ENCODE measurements at regions not wholly inside any gene's neighbourhood (a gene's known extent, or its start where the extent isn't known, plus 50 kb on each side); places are given as distances from the start of the nearest gene placed in this dataset.

DNA sequence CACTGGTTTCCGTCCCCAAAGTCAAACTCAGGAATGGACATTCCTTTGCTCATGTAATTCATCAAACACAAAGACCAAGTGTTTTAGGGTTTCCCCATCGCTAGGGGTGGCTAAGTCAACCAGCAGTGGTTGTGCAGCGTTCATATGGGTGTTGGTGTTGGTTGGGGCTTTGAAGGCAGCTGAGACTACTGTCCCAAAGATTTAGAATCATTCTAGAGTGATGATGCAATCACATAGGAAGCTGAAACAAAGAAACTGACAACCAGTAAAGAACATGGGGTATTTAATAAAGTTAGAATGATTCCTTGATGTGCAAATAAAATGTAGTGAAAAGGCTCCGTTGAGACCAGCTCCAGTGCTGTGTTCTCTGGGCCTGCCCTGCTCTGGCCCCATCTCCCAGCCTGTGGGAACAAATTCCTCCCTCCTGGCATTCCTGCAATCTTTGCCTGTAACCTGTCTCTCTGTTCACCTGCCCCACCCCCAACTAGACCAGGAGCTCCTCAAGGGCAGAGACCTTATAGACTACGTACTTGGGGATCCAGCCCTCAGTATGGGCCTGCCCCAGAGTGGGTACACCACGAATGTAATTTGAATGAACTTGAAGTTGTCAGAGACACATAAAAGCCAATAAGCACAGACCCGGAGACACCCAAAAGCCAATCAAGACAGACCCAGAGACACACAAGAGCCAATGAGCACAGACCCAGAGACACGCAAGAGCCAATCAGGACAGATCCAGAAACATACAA, 191.7 kb upstream of the TWIST2 start:
- H3K4me3 Mint-ChIP-seq = no peak overlapping the region
- intact Hi-C loops (cut with micrococcal nuclease) = no loop called here
- no peaks in the 10 kb centered on the region for H3K36me3 Mint-ChIP-seq
- peaks cover under 1% of the 10 kb centered on the region for H3K9me3 Mint-ChIP-seq
- peaks cover 7% of the 10 kb centered on the region for H3K27me3 Mint-ChIP-seq
- ChIA-PET CTCF (no interaction called here), POLR2A (no interaction called here)
- H3K27ac Mint-ChIP-seq = no peak overlapping the region
- DNase-seq = no peak
- no peaks in the 10 kb centered on the region for H3K4me1 Mint-ChIP-seq (ENCODE audit: low read depth)

- ChIA-PET POLR2A (no interaction called here), CTCF (no interaction called here)
- intact Hi-C loops (cut with micrococcal nuclease) = no loop called here
- Mint-ChIP-seq H3K4me1 (ENCODE audit: low read depth) (no peaks in the 10 kb centered on the region), H3K27me3 (peaks cover 4% of the 10 kb centered on the region), H3K4me3 (no peak overlapping the region), H3K36me3 (no peaks in the 10 kb centered on the region), H3K9me3 (peaks cover 2% of the 10 kb centered on the region), H3K27ac (no peak overlapping the region)
- DNase-seq = no peak
Measured at GRCh38 chr2:238657132-238658053, 190.5 kb upstream of the TWIST2 start.

DNA sequence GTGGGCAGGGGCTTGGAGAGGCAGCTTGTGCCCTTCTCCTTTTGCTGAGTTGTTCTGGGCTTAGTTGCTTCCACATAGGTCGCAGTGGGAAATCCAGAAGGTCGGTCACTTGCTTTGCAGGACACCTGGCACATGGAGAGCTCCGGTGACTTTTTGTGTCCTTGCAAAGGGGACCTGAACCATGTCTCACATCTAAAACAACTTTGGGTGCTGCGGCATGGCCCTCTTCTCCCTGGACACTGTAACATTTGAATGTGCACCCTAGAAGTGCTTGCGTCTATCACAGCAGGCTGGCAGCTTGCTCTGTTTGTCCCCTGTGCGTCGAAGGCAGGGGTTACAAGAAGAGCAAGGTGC, 189.9 kb upstream of the TWIST2 start:
- CTCF ChIA-PET = no interaction called here
- intact Hi-C loops (cut with micrococcal nuclease) = no loop called here
- DNase-seq = no peak

DNA sequence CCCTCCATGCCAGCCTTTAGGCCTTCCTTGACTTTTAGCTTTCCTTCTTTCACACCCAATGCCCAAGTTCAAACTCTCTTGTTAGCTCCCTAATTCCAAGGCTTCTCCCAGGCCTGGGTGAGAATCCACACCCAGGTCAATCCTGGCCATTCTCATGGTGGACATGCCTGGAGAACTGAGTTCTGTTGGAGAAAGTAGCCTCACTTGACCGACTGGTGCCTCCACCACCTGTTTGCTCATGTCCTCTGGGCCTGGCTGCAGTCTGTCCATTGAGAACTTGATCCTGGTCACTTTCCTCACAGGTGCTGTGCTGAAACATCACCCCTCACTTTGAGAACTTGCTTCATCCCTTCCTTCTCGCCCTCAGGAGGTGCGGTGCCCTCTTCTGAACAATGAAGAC, 189.1 kb upstream of the TWIST2 start:
- H3K4me3 Mint-ChIP-seq = no peak overlapping the region
- H3K4me1 Mint-ChIP-seq (ENCODE audit: low read depth) = no peaks in the 10 kb centered on the region
- ChIA-PET CTCF (no interaction called here), POLR2A (no interaction called here)
- DNase-seq = no peak
- H3K9me3 Mint-ChIP-seq = peaks cover 2% of the 10 kb centered on the region
- intact Hi-C loops (cut with micrococcal nuclease) = no loop called here
- no peaks in the 10 kb centered on the region for H3K36me3 Mint-ChIP-seq
- H3K27me3 Mint-ChIP-seq = peaks cover 5% of the 10 kb centered on the region
- no peak overlapping the region for H3K27ac Mint-ChIP-seq

More for the DNA sequence above, 189.9 kb upstream of the TWIST2 start:
- Mint-ChIP-seq H3K9me3 (peaks cover 2% of the 10 kb centered on the region), H3K4me3 (no peak overlapping the region), H3K27ac (no peak overlapping the region), H3K27me3 (peaks cover 4% of the 10 kb centered on the region), H3K36me3 (no peaks in the 10 kb centered on the region), H3K4me1 (ENCODE audit: low read depth) (no peaks in the 10 kb centered on the region)
- POLR2A ChIA-PET = no interaction called here

- Mint-ChIP-seq H3K36me3 (no peaks in the 10 kb centered on the region), H3K4me1 (ENCODE audit: low read depth) (no peaks in the 10 kb centered on the region), H3K4me3 (no peak overlapping the region), H3K27ac (no peak overlapping the region), H3K9me3 (peaks cover 2% of the 10 kb centered on the region), H3K27me3 (peaks cover 7% of the 10 kb centered on the region)
- intact Hi-C loops (cut with micrococcal nuclease) = no loop called here
- CTCF ChIA-PET = no interaction called here
- POLR2A ChIA-PET = no interaction called here
- DNase-seq = no peak
Measured at GRCh38 chr2:238659231-238659630, 188.7 kb upstream of the TWIST2 start.

GRCh38 chr2:238663586-238663985, 184.3 kb upstream of the TWIST2 start:
- Mint-ChIP-seq H3K9me3 (peaks cover 2% of the 10 kb centered on the region), H3K27ac (no peak overlapping the region), H3K4me1 (ENCODE audit: low read depth) (no peaks in the 10 kb centered on the region), H3K27me3 (peaks cover 21% of the 10 kb centered on the region), H3K36me3 (no peaks in the 10 kb centered on the region), H3K4me3 (no peak overlapping the region)
- intact Hi-C loops (cut with micrococcal nuclease) = no loop called here
- ChIA-PET CTCF (no interaction called here), POLR2A (interaction anchor here (0.6 kb wide), 1 partner anchor 65 kb away, joined by 3 read pairs; no protein-coding TSS in a partner anchor)
- DNase-seq = no peak

- H3K4me1 Mint-ChIP-seq (ENCODE audit: low read depth) = peaks cover 4% of the 10 kb centered on the region
- H3K27me3 Mint-ChIP-seq = peaks cover 21% of the 10 kb centered on the region
- CTCF ChIA-PET = no interaction called here
- DNase-seq = no peak
- intact Hi-C loops (cut with micrococcal nuclease) = no loop called here
- no peak overlapping the region for H3K27ac Mint-ChIP-seq
- POLR2A ChIA-PET = no interaction called here
- H3K4me3 Mint-ChIP-seq = no peak overlapping the region
- H3K9me3 Mint-ChIP-seq = peaks cover 7% of the 10 kb centered on the region
- no peaks in the 10 kb centered on the region for H3K36me3 Mint-ChIP-seq
Measured at GRCh38 chr2:238665919-238666318, 182.0 kb upstream of the TWIST2 start.

GRCh38 chr2:238666543-238666942, 181.3 kb upstream of the TWIST2 start:
- H3K4me1 Mint-ChIP-seq (ENCODE audit: low read depth) = peaks cover 4% of the 10 kb centered on the region
- H3K27ac Mint-ChIP-seq = no peak overlapping the region
- no peak overlapping the region for H3K4me3 Mint-ChIP-seq
- no peaks in the 10 kb centered on the region for H3K36me3 Mint-ChIP-seq
- peaks cover 20% of the 10 kb centered on the region for H3K27me3 Mint-ChIP-seq
- peaks cover 5% of the 10 kb centered on the region for H3K9me3 Mint-ChIP-seq
- no peak for DNase-seq
- ChIA-PET POLR2A (no interaction called here), CTCF (no interaction called here)
- intact Hi-C loops (cut with micrococcal nuclease) = no loop called here

GRCh38 chr2:238667008-238667407, 180.9 kb upstream of the TWIST2 start:
- H3K4me1 Mint-ChIP-seq (ENCODE audit: low read depth) = peaks cover 4% of the 10 kb centered on the region

GRCh38 chr2:238667639-238668038, 180.2 kb upstream of the TWIST2 start:
- Mint-ChIP-seq H3K4me3 (no peak overlapping the region), H3K27ac (no peak overlapping the region), H3K27me3 (peaks cover 24% of the 10 kb centered on the region), H3K4me1 (ENCODE audit: low read depth) (peaks cover 4% of the 10 kb centered on the region), H3K36me3 (no peaks in the 10 kb centered on the region), H3K9me3 (peaks cover 5% of the 10 kb centered on the region)
- ChIA-PET CTCF (no interaction called here), POLR2A (no interaction called here)
- intact Hi-C loops (cut with micrococcal nuclease) = no loop called here
- no peak for DNase-seq

More at GRCh38 chr2:238667008-238667407, 180.9 kb upstream of the TWIST2 start:
- Mint-ChIP-seq H3K27ac (no peak overlapping the region), H3K9me3 (peaks cover 5% of the 10 kb centered on the region), H3K36me3 (no peaks in the 10 kb centered on the region), H3K4me3 (no peak overlapping the region), H3K27me3 (peaks cover 20% of the 10 kb centered on the region)
- POLR2A ChIA-PET = no interaction called here
- intact Hi-C loops (cut with micrococcal nuclease) = no loop called here
- CTCF ChIA-PET = no interaction called here
- DNase-seq = no peak

DNA sequence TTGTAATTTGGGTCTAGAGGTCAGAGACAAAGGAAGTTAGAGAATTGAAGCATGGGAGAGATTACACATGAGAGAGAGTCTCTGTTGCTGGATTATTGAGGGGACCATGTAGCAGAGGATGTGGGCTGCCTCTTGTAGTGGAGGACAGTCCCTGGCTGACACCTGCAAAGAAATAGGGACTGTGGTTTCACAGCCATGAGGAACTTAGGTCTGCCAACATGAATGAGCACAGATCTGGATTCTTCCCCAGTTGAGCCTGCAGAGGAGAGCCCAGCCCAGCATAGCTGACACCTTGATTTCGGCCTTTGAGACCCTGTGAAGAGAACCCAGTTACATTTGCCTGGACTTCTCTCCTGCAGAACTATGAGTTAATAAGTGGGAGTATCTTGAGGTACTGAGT, 179.5 kb upstream of the TWIST2 start:
- no peak for DNase-seq
- POLR2A ChIA-PET = no interaction called here

GRCh38 chr2:238669046-238669445, 178.8 kb upstream of the TWIST2 start:
- no peak overlapping the region for H3K27ac Mint-ChIP-seq
- H3K9me3 Mint-ChIP-seq = peaks cover 5% of the 10 kb centered on the region
- H3K36me3 Mint-ChIP-seq = no peaks in the 10 kb centered on the region
- no peak overlapping the region for H3K4me3 Mint-ChIP-seq
- intact Hi-C loops (cut with micrococcal nuclease) = no loop called here
- H3K27me3 Mint-ChIP-seq = peaks cover 18% of the 10 kb centered on the region
- POLR2A ChIA-PET = no interaction called here
- no peak for DNase-seq
- peaks cover 4% of the 10 kb centered on the region for H3K4me1 Mint-ChIP-seq (ENCODE audit: low read depth)
- CTCF ChIA-PET = no interaction called here

More for the DNA sequence above, 179.5 kb upstream of the TWIST2 start:
- Mint-ChIP-seq H3K4me1 (ENCODE audit: low read depth) (peaks cover 4% of the 10 kb centered on the region), H3K36me3 (no peaks in the 10 kb centered on the region), H3K9me3 (peaks cover 5% of the 10 kb centered on the region), H3K27me3 (peaks cover 21% of the 10 kb centered on the region), H3K4me3 (no peak overlapping the region), H3K27ac (no peak overlapping the region)
- CTCF ChIA-PET = no interaction called here
- intact Hi-C loops (cut with micrococcal nuclease) = no loop called here
